ENCODE measurements at regions not wholly inside any gene's neighbourhood (a gene's known extent, or its start where the extent isn't known, plus 50 kb on each side); places are given as distances from the start of the nearest gene placed in this dataset.
"Not testable (repeated sequence)": the region's sequence is repeated elsewhere in the genome, so short reads cannot be mapped to it uniquely, and the experiment has no call there.

GRCh38 chr19:30287973-30288372, 84.2 kb upstream of the ZNF536 start:
- no peaks in the 10 kb centered on the region for H3K4me1 ChIP-seq (ENCODE audit: control insufficient read depth in 1 of 2, low read depth in 2 of 2)
- no peak for ATAC-seq (ENCODE audit: insufficient number of reproducible peaks, low FRiP score, low read depth)
- no peaks in the 10 kb centered on the region for H3K9me3 ChIP-seq
- H3K27ac ChIP-seq = no peak overlapping the region
- H3K36me3 ChIP-seq = no peaks in the 10 kb centered on the region
- no peak overlapping the region for H3K4me3 ChIP-seq
- H3K27me3 ChIP-seq (replicated peaks; ENCODE audit: insufficient read depth) = no peaks in the 10 kb centered on the region
- TF ChIP-seq CTCF (IDR thresholded peaks at IDR 0.05) = no peak
- no peak for DNase-seq (ENCODE audit: low spot score)

GRCh38 chr19:30288911-30289310, 83.3 kb upstream of the ZNF536 start:
- Histone ChIP-seq H3K9me3 (no peaks in the 10 kb centered on the region), H3K4me3 (no peak overlapping the region), H3K4me1 (ENCODE audit: control insufficient read depth in 1 of 2, low read depth in 2 of 2) (no peaks in the 10 kb centered on the region), H3K36me3 (no peaks in the 10 kb centered on the region), H3K27ac (no peak overlapping the region), H3K27me3 (replicated peaks; ENCODE audit: insufficient read depth) (no peaks in the 10 kb centered on the region)
- ATAC-seq (ENCODE audit: insufficient number of reproducible peaks, low FRiP score, low read depth) (no peak), DNase-seq (ENCODE audit: low spot score) (no peak)
- TF ChIP-seq CTCF (IDR thresholded peaks at IDR 0.05) = no peak

- no peak overlapping the region for H3K4me3 ChIP-seq
- no peak for TF ChIP-seq CTCF (IDR thresholded peaks at IDR 0.05)
- ATAC-seq (ENCODE audit: insufficient number of reproducible peaks, low FRiP score, low read depth) (no peak), DNase-seq (ENCODE audit: low spot score) (no peak)
- H3K9me3 ChIP-seq = no peaks in the 10 kb centered on the region
- H3K27ac ChIP-seq = no peak overlapping the region
- no peaks in the 10 kb centered on the region for H3K36me3 ChIP-seq
- H3K27me3 ChIP-seq (replicated peaks; ENCODE audit: insufficient read depth) = no peaks in the 10 kb centered on the region
- no peaks in the 10 kb centered on the region for H3K4me1 ChIP-seq (ENCODE audit: control insufficient read depth in 1 of 2, low read depth in 2 of 2)
Observed at GRCh38 chr19:30289336-30289735, 82.8 kb upstream of the ZNF536 start.

GRCh38 chr19:30290805-30291204, 81.4 kb upstream of the ZNF536 start:
- not testable (repeated sequence) for H3K9me3 ChIP-seq; H3K36me3 ChIP-seq; H3K27me3 ChIP-seq (replicated peaks; ENCODE audit: insufficient read depth); DNase-seq (ENCODE audit: low spot score); H3K4me1 ChIP-seq (ENCODE audit: control insufficient read depth in 1 of 2, low read depth in 2 of 2); H3K27ac ChIP-seq; ATAC-seq (ENCODE audit: insufficient number of reproducible peaks, low FRiP score, low read depth); H3K4me3 ChIP-seq

GRCh38 chr19:30293051-30293785, 79.0 kb upstream of the ZNF536 start:
- Histone ChIP-seq H3K9me3 (no peaks in the 10 kb centered on the region), H3K36me3 (no peaks in the 10 kb centered on the region), H3K27me3 (replicated peaks; ENCODE audit: insufficient read depth) (no peaks in the 10 kb centered on the region), H3K4me1 (ENCODE audit: control insufficient read depth in 1 of 2, low read depth in 2 of 2) (no peaks in the 10 kb centered on the region), H3K4me3 (no peak overlapping the region), H3K27ac (no peak overlapping the region)
- TF ChIP-seq CTCF (IDR thresholded peaks at IDR 0.05) = no peak
- DNase-seq (ENCODE audit: low spot score) = no peak
- ATAC-seq (ENCODE audit: insufficient number of reproducible peaks, low FRiP score, low read depth) = no peak

GRCh38 chr19:30297969-30298368, 74.2 kb upstream of the ZNF536 start:
- DNase-seq (ENCODE audit: low spot score) (no peak), ATAC-seq (ENCODE audit: insufficient number of reproducible peaks, low FRiP score, low read depth) (no peak)

More at GRCh38 chr19:30297969-30298368, 74.2 kb upstream of the ZNF536 start:
- Histone ChIP-seq H3K9me3 (no peaks in the 10 kb centered on the region), H3K4me3 (no peak overlapping the region), H3K36me3 (no peaks in the 10 kb centered on the region), H3K27me3 (replicated peaks; ENCODE audit: insufficient read depth) (no peaks in the 10 kb centered on the region), H3K27ac (no peak overlapping the region), H3K4me1 (ENCODE audit: control insufficient read depth in 1 of 2, low read depth in 2 of 2) (no peaks in the 10 kb centered on the region)
- no peak for TF ChIP-seq CTCF (IDR thresholded peaks at IDR 0.05)

Measured in thoracic aorta (tissue), 2 donors.